HG03097 (cell line): ENCODE measurements at regions not wholly inside any gene's neighbourhood (a gene's known extent, or its start where the extent isn't known, plus 50 kb on each side); places are given as distances from the start of the nearest gene placed in this dataset.
"Not testable (repeated sequence)": the region's sequence is repeated elsewhere in the genome, so short reads cannot be mapped to it uniquely, and the experiment has no call there.

Experiments used
- ATAC-seq: cut with Tn5 transposase; IDR thresholded peaks from one replicate; pipeline ENCODE4 v1.9.1; 2021; ENCODE audit not compliant: unreplicated experiment, low FRiP score

DNA sequence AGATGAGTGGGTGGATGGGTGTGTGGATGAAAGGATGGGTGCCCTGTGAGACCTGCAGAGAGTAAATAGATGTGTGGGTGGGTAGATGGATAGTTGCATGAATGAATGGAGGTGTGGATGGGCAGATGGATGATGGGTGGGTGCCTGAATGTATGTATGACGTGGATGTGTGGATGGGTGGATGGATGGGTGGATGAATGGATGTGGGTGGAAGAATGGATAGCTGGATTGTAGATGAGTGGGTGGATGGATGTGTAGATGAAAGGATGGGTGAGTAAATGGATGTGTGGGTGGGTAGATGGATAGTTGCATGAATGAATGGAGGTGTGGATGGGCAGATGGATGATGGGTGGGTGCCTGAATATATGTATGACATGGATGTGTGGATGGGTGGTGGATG, 374.7 kb downstream of the BRD1 start:
- ATAC-seq: not testable (repeated sequence)

- no peak for ATAC-seq
Measured at GRCh38 chr22:49452362-49452946, 375.2 kb downstream of the BRD1 start.

- ATAC-seq: no peak
Measured at GRCh38 chr22:49451070-49451840, 376.4 kb downstream of the BRD1 start.

- ATAC-seq: no peak
Measured at GRCh38 chr22:49450498-49450897, 377.2 kb downstream of the BRD1 start.

DNA sequence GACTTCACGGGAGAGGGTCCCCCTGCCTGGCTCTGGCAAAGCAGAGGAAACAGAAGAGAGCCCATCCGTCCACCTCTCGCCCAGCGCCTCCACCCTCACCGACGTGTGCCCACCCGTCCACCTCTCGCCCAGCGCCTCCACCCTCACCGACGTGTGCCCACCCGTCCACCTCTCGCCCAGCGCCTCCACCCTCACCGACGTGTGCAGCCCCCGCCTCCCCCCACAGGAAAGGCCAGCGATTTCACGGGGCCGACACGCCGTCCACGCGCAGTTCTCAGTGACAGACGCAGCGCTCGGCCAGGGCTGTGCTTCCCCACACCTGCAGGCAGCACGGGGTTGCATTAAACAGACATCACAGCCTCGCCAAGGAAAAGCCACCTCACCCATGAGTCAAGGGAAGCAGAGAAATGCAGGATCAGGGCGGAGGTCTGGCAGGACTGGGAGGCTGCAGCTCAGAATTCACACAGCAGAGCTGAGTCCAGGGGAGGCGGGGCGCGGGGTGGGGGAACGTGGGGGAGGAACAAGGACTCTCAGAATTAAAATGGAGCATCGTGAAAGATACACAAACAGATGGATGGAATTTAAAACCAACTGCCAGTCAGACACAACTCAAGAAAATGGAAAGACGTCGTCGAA, 377.7 kb downstream of the BRD1 start:
- no peak for ATAC-seq

DNA sequence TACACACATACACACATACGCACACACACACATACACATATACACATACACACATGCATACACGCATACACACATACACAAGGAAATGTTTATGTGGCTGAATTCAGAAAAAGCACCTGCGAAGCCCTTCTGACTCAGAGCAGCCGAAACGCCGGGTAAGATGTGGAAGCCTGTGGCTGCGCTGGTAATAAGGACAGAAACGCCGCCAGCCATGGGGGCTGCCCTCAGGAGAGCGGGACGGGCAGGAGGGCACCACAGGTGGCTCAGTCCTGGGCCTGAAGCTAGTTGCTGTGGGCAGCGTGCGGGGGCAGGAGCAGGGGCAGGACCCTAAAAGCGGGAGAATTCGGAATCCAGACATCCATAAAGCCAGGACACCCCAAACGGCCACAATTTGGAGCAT, 378.3 kb downstream of the BRD1 start:
- no peak for ATAC-seq

GRCh38 chr22:49448526-49448925, 379.1 kb downstream of the BRD1 start:
- no peak for ATAC-seq

- ATAC-seq: no peak
Measured at GRCh38 chr22:49447837-49448236, 379.8 kb downstream of the BRD1 start.

GRCh38 chr22:49446759-49447710, 380.6 kb downstream of the BRD1 start:
- no peak for ATAC-seq

DNA sequence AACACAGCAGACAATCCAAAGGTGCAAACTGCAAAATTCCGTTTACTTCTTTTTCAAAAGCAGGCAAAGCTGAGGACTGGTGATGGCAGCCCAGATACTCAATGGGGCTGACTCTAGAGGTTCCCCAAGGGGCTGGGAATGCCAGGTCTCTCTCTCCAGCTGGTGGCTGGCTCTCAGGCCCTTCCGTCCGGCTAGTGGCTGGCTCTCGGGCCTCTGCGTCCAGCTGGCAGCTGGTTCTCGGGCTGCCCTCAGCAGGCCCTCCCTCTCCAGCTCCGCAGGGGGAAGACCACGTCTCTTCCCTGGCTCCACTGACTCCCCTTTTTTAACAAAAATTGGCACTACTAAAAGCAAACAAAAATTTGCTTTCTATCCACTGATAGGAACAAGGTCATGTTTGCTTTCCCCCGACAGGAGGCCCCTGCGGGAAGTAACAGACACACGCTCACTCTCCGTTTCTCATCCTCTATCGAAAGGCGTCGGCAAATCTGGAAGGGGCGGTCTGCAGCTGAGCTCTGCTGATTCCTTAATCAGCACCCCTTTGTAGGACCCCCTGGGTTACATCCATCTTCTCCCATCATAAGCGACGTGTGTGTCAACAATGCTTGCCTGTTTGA, 381.4 kb downstream of the BRD1 start:
- ATAC-seq: no peak

- ATAC-seq: no peak
Measured at GRCh38 chr22:49444781-49445180, 382.9 kb downstream of the BRD1 start.

DNA sequence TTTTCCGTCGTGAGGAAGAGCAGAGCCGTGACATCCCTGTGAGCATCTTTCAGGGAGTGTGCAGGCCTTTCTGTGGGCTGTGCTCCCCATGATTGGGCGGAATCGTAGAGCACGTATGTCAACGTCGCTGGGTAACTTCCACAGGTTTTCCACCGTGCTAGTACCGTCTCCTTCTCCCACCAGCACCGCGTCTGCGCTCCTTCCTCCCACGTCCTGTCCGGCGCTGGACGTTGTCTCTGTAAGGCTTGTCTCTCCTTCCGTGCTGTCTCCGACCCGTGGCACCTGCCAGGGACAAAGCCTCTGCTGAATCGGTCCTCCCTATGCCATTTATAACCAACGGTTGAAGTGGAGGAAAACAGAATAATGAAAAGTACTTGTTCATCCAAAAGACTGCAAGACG, 386.7 kb downstream of the BRD1 start:
- no peak for ATAC-seq

GRCh38 chr22:49439373-49439772, 388.3 kb downstream of the BRD1 start:
- ATAC-seq: no peak

GRCh38 chr22:49437956-49438355, 389.7 kb downstream of the BRD1 start:
- ATAC-seq: no peak

DNA sequence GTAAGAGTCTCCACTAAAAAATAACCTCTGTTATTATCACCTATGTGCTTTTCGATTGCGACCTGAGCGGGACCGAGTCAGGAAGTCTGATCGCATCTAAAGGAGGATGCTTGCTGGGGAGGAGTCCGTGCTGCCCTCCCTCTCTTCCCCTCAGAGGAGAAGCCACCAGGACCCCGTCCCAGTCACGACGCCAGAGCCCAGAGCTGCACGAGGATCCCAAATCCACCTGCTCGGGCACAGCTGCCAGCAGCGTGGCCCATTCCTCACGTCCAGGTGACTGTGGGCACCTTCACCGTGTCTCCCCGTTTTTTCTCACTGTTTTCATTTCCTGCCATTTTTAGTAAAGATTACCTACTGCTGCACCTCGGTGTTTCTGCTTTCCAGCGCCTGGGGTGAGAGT, 390.3 kb downstream of the BRD1 start:
- no peak for ATAC-seq

GRCh38 chr22:49436056-49436455, 391.6 kb downstream of the BRD1 start:
- ATAC-seq: no peak

- ATAC-seq: no peak
Measured at GRCh38 chr22:49435596-49435995, 392.1 kb downstream of the BRD1 start.

- ATAC-seq: no peak
Measured at GRCh38 chr22:49433717-49434611, 393.7 kb downstream of the BRD1 start.

GRCh38 chr22:49432897-49433443, 394.7 kb downstream of the BRD1 start:
- no peak for ATAC-seq
